CD1c-positive myeloid dendritic cell (primary cell): ENCODE measurements at regions not wholly inside any gene's neighbourhood (a gene's known extent, or its start where the extent isn't known, plus 50 kb on each side); places are given as distances from the start of the nearest gene placed in this dataset.

Experiments
- DNase-seq: peaks from one replicate; pipeline ENCODE4 v3.0.0-alpha.2; 2016; ENCODE audit errors: extremely low spot score

DNA sequence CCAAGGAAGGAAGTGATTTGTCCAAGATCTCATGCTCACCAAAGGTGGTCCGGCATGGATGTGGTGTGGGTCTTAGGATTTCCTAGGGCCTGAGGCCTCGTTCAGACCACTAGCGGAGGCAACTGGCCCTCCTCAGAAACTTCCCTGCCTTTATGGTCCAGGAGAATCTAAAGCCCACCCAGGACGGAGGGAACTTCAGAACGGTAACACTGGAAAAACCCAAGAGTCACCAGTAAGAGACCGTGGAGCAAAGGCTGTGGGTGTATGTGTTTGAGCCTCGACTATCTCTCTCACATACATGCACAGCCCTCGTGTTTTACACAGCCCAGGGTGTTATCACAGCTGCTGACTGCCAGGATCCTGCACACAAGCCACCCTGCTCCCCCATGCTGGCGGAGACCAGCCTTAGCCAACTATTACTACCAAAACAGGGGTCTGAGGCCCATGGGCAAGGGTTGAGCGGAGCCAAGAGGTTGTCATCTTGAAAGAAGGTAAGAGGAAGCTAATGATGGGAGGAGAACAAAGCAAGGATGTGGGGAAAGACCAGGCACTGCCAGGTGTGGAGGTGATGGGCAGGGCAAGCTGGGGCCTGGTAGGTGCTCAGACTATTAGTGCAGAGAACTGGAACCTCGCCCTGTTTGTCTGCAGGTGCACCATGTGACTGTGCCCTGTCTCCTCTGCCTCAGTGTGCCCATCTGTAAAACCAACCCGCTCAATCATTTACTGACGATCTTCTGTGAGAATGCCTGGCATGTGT is 170.2 kb upstream of the ZMIZ1 start:
- DNase-seq: no peak

DNA sequence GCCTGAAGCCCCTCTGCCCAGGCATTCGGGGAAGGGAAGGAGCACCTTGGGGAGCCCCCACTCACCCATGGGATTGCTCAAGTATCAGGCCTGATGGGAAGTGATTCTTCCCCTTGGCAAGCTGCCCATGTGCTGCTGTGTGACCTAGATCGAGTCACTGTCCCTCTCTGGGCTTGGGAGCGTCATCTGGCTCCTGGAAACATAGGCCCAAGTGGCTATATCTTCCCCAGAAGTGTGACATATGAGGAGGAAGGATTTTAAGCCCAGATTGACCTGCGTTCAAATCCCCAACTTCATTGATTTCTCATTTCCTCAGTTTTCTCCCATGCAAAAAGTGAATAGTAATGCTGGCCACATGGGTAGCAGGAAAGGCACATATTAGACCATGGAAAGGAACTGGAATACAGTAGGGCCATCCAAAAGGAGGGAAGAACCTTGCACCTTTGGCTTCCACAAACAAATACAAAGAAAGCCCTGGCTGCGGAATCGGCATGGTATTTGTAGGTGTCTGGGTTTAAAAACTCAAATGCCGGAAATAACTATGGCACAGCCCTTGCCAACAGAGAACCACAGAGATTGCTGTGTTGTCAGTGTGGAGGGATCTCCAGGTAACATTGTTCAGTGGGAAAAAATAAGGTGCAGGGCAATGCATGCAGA is 169.5 kb upstream of the ZMIZ1 start:
- no peak for DNase-seq

DNA sequence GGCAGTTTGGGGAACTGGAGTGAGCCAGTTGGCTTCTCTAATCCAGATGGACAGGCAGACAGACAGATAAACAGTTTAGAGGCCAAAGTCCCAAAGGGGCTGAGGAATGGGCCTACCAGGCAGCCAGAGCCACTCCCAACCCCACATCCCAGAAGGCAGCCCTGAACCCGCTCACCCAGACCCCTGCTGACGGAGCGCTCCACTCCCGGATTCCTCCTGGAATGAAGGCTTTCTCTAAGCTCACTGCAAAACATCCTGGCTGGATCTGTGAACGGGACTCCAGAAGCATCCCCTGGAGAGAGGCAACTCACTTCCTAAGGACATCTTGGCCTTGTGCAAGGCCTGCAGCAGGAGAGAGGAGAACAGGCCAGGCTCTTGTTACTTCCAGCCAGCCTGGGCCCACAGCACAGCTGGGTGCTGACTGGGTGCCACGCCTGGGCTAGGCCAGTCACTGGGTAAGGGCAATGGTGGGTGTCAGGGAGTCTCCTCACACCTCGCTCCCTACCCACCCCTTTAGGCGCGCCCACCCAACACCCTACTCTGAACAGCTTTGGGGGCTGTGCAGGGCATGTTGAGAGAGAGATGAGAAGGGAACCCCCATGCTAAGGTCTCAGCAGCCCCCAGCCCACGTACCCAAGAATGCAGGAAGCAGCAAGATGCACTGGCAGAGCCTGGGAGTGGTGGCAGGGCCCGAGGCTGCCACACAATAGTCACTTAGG is 168.6 kb upstream of the ZMIZ1 start:
- no peak for DNase-seq

DNA sequence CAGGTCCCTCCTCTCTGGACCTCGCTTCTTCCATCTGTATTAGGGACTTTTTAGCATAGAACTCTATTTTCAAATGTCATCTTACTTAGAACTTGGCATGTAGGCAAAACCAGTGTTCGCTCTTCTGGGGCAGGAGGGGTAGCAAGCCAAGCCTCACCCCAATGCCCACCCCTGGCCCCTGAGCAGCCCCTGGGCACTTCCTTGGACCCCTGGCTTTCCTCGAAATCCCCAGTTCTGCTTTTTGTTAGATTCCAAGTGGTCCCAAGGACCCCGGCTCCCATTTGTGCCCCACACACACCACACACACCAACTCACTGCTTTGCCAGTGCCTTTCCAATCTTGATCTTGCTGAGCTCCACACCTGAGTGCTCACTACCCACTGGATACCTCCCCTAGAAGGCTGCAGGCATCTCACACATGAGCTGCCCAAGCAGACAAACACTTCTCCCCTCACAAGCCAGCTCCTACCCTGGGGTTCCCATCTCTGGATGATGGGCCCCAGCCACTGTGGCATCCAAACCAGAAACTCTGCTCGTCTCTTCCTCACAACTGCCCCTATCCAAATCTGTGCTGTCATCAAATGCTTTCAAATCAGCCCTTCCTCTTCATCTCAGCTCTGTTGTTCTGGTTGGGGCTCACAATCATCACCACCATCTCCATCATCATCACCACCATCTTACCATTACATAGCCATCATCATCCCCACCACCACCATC is 167.9 kb upstream of the ZMIZ1 start:
- no peak for DNase-seq

DNA sequence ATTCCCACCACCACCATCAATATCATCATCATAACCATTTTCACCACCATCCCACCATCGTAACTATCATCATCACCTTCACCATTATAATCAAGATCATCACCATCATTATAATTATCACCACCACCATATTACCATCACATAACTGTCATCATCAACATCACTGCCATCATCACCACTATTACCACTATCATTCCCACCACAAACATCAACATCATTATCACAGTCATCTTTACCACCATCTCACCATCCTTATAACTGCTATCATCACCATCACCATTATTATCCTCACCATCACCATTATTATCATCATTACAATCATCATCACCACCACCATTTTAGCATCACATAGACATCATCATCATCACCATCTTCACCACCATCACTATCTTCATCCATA is 167.1 kb upstream of the ZMIZ1 start:
- DNase-seq: no peak

DNA sequence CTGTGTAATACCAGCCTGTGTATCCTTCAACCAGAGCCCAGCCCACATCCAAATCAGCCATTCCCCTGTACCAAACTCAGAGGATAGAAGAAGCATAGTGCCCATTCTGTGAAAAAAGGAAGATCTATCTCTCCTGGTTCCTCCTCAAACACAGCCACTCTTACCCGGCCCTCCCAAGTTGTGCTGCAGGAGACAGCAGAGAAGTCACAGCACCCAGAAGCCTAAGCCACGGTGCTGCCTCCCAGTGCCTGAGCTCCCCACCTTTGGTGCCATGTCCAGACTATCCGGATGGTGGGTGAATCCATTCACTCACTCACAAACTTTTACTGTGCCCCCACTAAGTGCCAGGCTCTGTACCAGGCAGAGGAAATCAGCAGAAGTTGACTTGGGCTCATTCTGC is 166.0 kb upstream of the ZMIZ1 start:
- no peak for DNase-seq

DNA sequence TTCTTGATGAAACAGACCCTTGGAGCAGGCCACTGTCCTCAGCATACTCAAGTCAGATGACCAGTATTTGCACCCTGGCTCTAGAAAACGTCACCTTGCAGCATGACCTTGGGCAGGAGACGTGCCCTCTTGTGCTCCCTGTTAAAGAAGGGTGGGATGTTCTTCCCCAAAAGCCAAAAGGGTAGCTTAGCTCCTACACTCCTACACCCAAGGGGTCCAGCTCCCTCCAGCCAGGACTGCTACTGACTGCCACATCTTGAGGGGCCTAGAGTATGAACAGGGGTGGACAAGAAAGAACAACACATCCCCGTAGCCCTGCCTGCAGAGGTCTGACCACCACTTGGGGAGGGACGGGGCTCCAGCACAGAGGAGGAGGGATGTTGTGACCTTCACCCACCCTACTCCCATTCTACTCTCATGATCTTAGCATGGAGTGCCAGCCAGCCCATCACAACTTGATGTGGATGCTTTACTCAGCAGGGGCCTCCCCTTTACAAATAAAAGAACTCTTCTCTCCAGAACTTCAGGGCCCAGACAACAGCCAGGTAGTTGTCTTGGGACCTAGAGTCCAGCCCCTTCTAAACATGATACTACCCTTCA is 165.3 kb upstream of the ZMIZ1 start:
- no peak for DNase-seq

DNA sequence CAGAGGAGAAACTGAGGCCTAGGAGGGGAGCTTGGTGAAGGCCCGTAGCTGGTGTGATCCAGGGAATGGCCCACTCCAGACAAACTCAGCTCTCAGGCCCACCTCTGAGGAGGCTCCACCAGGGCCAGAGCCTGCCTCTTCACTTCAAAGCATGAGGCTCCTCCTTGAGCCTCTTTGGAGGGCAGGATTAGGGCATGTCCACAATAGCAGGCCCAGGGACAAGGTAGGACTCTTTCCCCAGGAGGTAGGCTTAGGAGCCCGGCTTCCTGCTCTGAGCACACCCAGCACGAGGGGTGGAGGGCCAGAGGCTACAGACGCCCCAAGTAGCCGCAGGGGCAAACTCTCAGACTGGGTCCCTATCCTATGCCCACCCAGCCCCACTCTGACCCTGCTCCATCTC is 164.6 kb upstream of the ZMIZ1 start:
- DNase-seq: no peak

DNA sequence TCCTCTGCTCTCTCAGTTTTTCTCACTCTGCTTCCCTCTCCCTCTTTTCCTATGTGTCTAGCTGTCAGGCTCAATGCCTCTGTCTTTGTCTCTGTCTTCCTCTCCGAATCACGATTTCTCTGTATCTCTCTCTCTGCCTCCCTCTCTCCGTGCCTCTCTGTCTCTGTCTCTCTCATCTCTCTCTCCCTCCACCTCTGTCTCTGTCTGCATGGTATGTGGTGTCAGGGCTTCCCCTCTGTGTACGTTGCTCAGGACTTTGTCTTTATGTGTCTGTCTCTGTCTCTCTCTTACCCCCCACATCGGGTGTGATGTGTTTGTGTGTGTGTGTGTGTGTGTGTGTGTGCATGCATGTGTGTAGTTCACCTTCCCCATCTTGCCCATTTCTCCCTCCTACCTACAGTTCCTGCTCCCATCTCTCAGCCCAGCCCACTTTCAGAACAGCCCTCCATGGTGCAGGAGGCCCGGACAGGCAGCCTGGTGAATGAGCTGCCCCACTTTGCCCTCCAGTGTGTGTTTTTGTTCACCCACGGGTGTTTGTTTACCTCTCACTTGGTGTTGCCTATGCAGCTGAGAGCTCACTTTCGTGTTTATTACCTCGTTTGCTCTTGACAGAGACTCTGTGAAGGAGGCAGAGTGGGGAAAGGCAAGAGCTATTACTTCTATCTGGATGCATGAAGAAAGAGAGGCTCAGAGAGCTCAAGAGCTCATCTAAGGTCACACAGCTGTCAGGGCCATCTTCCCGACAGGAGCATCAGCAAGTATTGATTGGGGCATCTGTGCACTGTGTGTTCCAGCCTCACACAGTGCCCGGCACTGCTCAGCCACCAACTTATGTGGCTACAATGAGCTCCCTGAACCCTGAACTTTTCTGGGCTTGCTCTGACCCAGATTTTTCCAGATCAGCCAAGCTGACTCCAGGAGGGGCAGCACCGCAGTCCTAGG is 163.5 kb upstream of the ZMIZ1 start:
- DNase-seq: no peak

DNA sequence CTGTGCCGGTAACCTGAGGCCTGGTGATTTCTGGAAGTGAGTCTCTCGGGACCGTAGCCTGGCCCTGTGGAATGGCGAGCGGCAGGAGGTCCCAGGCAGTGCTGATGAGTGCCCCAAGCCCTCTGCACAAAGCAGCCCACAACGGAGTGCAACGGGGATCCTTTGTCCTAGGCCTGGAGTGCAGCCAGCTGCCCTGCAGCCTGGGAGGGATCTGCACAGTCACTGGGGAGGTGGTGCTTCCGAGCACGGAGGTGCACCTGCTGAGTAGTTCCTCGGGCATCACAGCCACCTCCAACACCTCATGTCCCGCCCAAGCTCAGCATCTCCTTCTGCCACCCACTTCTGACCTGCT is 162.8 kb upstream of the ZMIZ1 start:
- DNase-seq: no peak

DNA sequence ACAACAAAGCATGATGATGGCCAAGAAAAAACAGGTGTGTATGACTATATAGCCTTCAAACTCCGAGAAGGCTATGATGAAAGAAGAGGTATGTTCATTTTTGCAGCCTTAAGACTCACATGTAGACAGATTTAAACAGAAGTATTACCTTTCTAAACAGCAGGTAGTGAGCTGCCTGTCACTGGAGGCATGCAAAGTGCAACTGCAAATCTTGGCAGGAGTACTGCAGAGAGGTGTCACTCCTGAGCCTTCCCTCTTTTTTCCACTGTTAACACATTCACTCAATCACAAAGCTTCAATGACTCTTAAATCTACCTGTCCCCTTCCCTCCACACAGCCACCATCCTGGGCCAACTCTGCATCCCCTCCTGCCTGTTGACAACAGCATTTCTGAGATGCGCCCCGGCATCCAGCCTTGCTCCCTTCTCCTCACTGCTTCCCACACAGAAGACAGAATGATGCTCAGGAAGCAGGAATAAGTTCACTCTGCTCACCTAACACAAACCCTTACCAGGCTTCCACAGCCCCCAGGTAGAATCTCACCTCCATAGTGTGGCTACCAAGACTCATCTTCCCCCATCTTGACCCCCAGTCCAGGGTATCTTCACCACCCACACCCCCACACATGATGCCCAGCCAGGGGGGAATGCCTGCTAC is 161.9 kb upstream of the ZMIZ1 start:
- DNase-seq: no peak

DNA sequence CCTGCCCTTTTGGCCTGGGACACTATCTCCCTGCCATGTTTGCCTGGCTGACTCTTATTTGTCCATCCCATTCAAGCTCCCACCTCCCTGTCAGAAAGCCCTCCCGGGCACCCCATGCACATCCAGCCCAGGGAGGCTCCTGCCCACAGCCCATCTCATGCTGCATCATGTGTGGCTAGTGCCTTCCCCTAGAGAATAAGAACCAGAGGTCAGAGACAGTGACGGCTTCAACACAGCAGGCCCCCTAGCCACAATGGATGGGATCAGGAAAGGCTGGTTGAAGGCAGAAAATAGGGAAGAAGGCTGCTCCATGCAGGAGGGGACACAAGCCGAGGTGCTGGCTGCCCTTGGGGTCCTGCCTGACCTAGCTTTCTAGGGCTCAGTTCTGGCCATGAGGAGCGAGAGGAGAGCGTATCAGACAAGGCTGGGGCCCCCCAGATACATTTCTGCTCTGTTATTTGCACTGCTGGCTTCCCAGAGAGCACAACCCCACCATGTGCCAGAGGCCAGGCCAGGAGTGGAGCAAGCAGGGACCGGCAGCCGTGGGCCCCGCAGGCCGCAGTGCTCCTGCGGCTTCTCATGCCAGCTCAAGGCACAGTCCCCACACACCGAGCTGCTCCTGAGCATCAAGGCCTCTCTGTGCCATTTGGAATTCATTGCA is 161.1 kb upstream of the ZMIZ1 start:
- no peak for DNase-seq

DNA sequence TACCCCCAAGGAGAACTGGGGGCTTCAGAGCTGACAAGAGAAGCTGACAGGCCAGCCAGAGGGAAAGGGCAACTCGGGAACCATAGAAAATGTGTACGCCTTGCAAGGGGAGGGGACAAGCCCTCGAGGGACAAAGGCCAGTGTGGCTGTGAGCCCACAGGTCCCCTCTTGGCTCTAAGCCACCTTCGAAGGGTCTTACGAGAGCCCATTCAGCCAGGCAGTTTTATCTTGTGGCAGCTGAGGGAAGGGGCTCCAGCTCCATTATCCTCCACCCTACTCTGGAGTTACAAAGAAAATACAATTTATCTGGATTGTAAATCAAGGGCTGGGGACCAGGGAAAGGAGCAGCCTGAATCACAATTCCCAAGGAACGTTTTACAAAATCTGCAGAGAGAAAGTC is 159.5 kb upstream of the ZMIZ1 start:
- no peak for DNase-seq

DNA sequence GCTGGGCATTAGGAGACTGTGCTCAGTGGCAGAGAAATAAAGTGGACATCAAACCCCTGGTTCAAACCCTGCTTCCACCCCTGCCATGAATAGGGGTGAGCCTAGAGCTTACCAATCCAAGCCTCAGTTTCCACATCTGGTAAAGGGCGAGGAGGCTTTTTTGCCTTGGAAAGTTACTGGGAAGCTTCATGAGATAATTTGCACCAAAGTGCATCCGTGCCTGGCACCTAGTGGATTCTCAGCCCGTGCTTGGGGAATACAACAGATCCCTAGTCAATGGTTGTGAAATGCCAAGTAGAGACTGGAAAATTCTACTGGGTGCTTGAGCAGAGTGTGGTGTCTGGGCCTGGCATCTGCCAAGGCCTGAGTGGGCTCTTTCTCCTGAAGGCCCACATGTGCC is 158.7 kb upstream of the ZMIZ1 start:
- DNase-seq: no peak

DNA sequence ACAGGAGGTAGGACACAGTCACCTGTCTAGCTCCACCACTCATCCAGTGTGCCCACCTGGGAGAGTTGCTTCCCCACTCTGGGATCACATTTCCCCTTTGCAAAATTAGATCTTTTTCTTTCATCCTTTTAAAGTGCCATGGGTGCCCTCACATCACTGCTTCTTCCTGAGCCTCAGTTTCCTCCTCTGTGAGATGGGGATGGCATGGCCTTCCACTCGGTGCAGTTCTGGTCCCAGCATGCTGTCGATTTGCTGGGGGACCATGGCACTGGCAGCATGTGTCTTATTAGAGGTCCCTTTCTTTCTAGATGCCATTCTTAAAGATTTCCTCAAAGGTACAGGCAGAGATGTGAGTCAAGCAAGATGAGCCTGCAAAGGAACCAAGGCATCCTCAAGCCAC is 158.3 kb upstream of the ZMIZ1 start:
- no peak for DNase-seq

DNA sequence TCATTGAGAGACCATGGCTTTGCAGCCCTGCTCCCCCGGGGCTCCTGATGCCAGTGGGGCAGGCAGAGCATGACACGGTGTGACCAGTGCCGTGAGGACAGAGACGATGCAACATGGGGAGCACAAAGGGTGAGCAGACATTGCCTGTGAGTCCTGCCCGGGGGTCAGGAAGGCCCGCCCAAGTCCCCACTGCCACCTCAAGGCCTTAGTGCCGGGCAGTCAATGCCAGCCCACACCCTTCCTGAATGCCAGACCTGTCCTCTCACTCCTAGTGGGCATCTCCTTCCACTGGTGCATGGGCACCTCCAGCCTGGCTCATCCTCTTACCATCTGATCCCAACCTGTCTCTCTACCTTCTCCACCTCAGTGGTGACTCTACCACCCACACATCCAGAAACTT is 157.9 kb upstream of the ZMIZ1 start:
- no peak for DNase-seq

DNA sequence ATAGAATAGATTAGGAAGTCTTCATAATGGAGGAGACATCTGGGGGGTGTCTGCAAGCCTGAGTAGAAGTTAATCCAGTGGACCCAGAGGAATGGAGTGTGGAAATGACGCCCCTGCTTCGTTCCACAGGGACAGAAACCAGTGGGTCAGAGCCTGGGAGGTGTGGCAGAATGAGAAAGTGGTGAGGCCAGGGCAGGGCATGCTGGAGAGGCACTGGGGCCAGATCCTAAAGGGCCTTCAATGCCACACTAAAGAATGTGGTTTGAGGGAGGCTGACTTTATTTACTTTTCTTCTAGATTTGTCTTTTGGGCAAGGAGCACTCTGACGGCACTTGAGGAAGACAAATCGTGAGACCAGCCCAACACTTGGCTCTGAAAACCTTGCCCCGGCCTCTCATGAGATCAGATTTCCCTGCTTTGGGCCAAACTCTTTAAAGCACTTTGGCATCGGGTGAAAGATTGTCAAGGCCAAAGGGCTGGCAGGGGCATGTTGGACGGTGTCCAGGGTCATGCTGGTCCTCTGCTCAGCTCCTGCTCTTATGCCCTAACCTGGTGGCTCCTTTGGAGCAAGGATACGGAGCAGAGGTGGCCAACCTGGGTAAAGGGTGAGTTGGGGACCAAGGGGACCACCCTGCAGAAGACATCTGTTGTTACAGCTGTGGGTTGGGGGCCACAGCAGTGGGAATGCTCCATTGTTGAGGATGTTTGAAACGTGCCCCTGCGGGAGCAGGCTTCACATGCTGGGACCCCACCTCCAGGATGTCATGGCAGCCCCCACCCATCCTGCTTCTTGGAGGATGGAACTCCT is 157.0 kb upstream of the ZMIZ1 start:
- DNase-seq: no peak

DNA sequence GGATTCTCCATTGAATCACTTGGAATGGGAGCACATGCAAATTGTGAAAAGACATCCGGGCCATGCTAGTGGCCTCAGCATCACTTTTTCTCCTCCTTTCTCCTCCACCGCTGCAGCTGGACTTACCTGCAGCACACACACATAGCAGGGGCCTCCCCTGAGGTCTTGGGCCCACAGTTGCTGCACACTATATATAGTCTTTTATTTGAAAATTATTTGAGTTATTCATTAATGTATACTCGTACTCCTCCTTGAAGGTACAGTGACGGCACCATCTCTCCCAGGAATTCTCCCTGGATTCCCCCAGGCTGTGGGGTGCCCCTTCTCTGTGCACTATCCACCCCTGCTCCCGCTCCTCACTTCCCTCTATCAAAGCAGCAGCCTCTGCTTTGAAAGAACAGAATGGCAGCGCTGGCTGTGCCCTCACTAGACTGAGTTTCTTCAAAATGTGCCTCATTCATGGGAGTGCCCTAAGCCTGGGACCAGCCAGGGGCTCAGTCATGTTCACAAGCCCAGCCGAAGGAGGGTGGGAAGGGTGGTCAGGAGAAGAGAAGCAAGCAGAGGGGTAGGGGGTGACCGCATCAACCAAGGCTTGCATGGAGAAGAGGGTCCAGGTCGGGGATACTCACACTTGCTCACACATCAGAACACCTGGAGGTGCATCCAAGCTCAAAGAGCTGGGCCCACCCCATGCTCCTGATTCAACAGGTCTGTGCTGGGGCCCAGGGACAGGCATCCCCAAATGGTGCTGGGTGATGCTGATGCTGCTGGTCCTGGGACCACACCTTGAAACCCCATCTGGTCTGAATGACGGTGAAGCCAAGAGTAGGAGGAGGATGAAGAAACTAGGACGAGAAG is 156.2 kb upstream of the ZMIZ1 start:
- DNase-seq: no peak
